Mammary epithelial cell (primary cell): ENCODE measurements at regions not wholly inside any gene's neighbourhood (a gene's known extent, or its start where the extent isn't known, plus 50 kb on each side); places are given as distances from the start of the nearest gene placed in this dataset.

Source experiments
- EZH2 ChIP-seq: IDR thresholded peaks from 2 replicates; pipeline ENCODE4 v1.6.1; 2012; ENCODE audit warnings: low read length, inconsistent platforms, borderline replicate concordance
- TF ChIP-seq, protein P1 (sequence below), 2 donors: IDR thresholded peaks in 1 of 2; conservative IDR thresholded peaks in 1 of 2; 2 replicates each; pipeline ENCODE4 v1.5.1; 2011 to 2012; ENCODE audit warnings: inconsistent platforms in 2 of 2, low read length in 2 of 2, mild to moderate bottlenecking in 2 of 2, control low read depth in 1 of 2, low read depth in 1 of 2; ENCODE audit not compliant: insufficient read depth in 1 of 2; ENCODE audit errors: extremely low read depth in 1 of 2

DNA sequence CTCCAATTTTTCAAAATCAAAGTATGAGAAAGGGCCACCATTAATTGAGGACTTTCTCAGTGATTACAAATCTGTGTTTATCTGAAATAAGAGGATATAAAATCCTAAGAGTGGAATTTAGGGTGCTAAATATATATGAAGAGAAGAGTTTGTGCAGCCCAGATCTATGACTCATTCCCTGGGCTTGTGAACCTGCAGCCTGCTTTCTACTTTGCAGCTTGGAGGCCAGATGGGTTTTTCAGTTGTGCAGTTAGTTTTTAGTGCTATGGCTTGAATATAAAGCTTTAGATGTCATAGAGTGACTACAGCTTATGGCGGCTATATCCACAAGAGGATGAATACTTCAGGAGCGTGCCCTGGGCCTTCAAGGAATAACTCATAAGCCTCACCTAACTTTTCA, 1391.1 kb downstream of the FSTL5 start:
- TF ChIP-seq, protein P1, sequence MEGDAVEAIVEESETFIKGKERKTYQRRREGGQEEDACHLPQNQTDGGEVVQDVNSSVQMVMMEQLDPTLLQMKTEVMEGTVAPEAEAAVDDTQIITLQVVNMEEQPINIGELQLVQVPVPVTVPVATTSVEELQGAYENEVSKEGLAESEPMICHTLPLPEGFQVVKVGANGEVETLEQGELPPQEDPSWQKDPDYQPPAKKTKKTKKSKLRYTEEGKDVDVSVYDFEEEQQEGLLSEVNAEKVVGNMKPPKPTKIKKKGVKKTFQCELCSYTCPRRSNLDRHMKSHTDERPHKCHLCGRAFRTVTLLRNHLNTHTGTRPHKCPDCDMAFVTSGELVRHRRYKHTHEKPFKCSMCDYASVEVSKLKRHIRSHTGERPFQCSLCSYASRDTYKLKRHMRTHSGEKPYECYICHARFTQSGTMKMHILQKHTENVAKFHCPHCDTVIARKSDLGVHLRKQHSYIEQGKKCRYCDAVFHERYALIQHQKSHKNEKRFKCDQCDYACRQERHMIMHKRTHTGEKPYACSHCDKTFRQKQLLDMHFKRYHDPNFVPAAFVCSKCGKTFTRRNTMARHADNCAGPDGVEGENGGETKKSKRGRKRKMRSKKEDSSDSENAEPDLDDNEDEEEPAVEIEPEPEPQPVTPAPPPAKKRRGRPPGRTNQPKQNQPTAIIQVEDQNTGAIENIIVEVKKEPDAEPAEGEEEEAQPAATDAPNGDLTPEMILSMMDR (conservative IDR thresholded peaks at IDR 0.05 in 1 of 2, IDR thresholded peaks at IDR 0.05 in 1 of 2; ENCODE audit: extremely low read depth in 1 of 2, insufficient read depth in 1 of 2, low read depth in 1 of 2, low read length in 2 of 2), result no peak
- TF ChIP-seq EZH2, result no peak
